Ovary (tissue), 7 donors: ENCODE measurements at regions not wholly inside any gene's neighbourhood (a gene's known extent, or its start where the extent isn't known, plus 50 kb on each side); places are given as distances from the start of the nearest gene placed in this dataset.

Experiments used
- DNase-seq, 5 donors: peaks; one replicate each; pipeline ENCODE4 v3.0.0-alpha.2; 2019 to 2020
- H3K27ac ChIP-seq, 2 donors: fragments of 200-600 bp; one replicate each; pipeline versions ENCODE4 v1.5.1 to v1.8.0; 2019 to 2022
- H3K27me3 ChIP-seq: fragments of 200-600 bp; one replicate; pipeline ENCODE4 v1.8.0; 2022
- H3K36me3 ChIP-seq: fragments of 200-600 bp; sonication (generic); one replicate; pipeline ENCODE4 v1.5.1; 2019
- H3K4me1 ChIP-seq: one replicate; pipeline ENCODE4 v1.8.1; 2013; ENCODE audit warnings: mild to moderate bottlenecking, moderate library complexity; ENCODE audit not compliant: insufficient read depth
- H3K4me3 ChIP-seq: fragments of 200-600 bp; sonication (generic); one replicate; pipeline ENCODE4 v1.5.1; 2017
- H3K9me3 ChIP-seq, 2 donors: fragments of 200-600 bp in 1 of 2; sonication (generic) in 1 of 2; one replicate each; pipeline versions ENCODE4 v1.5.1 to v1.8.1; 2013 to 2019; ENCODE audit warnings: mild to moderate bottlenecking in 1 of 2, moderate library complexity in 1 of 2
- EP300 ChIP-seq: sonication (generic); formaldehyde crosslinking; IDR thresholded peaks from one replicate; pipeline ENCODE4 v1.6.1; 2017; ENCODE audit warnings: antibody characterized with exemption
- POLR2A ChIP-seq: fragments of 450-650 bp; IDR thresholded peaks from one replicate; pipeline ENCODE4 v1.6.1; 2017; ENCODE audit warnings: antibody characterized with exemption, mild to moderate bottlenecking, moderate library complexity
- WGBS, 3 donors: extraction: QIAGEN DNeasy Blood & Tissue Kit in 1 of 3; methylation state at CpG; one replicate each; pipeline versions ENCODE4 v1.1.5 to v1.1.7; 2013 to 2017; 5-methylcytosine and 5-hydroxymethylcytosine counted together
- intact Hi-C, 4 donors: fragments of 100-400 bp; cut with DNase I; formaldehyde crosslinking; loops; one replicate each; pipeline versions ENCODE4 v1.11.0 to v1.15.1; 2022 to 2023
- TF ChIP-seq, protein P1 (sequence below), 3 donors: fragments of 450-650 bp in 2 of 3; fragments of 200-600 bp in 1 of 3; IDR thresholded peaks; one replicate each; pipeline versions ENCODE4 v1.5.1 to v1.8.0; 2016 to 2022; ENCODE audit warnings: antibody characterized with exemption in 3 of 3, mild to moderate bottlenecking in 1 of 3
- donor health status: DM: no; HTN: no; CAD: no; lungs with moderate emphysema.
- donor health status: DM: no; HTN: no; CAD: no.
- donor health status: Bipolar disorder and iron deficiency.
- donor health status: DM: no; HTN: no; CAD: no.
- donor health status: DM: yes; HTN: yes; CAD: no.

DNA sequence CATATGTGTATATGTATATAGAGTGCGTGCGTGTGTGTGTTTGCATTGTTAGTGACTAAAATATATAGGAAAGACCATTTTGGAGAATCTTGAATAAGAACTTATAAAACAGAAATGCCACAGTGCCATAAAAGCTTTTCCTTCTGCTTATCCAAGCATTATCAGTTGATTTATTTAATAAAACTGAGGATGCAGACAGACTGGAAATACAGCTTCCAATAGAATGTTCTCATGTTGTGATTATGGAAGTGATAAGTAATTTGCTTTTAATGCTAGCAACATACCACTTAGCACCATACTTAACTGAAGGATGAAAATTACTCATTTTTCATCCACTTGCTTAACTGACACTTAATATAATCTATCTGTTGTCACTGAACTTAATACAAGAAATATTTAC lies 820.1 kb downstream of the TFAP2A start:
- H3K27me3 ChIP-seq = no peaks in the 10 kb centered on the region
- no peak overlapping the region for H3K4me3 ChIP-seq
- H3K4me1 ChIP-seq = no peaks in the 10 kb centered on the region
- H3K27ac ChIP-seq = no peak overlapping the region
- H3K36me3 ChIP-seq = no peaks in the 10 kb centered on the region
- TF ChIP-seq, protein P1, sequence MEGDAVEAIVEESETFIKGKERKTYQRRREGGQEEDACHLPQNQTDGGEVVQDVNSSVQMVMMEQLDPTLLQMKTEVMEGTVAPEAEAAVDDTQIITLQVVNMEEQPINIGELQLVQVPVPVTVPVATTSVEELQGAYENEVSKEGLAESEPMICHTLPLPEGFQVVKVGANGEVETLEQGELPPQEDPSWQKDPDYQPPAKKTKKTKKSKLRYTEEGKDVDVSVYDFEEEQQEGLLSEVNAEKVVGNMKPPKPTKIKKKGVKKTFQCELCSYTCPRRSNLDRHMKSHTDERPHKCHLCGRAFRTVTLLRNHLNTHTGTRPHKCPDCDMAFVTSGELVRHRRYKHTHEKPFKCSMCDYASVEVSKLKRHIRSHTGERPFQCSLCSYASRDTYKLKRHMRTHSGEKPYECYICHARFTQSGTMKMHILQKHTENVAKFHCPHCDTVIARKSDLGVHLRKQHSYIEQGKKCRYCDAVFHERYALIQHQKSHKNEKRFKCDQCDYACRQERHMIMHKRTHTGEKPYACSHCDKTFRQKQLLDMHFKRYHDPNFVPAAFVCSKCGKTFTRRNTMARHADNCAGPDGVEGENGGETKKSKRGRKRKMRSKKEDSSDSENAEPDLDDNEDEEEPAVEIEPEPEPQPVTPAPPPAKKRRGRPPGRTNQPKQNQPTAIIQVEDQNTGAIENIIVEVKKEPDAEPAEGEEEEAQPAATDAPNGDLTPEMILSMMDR (IDR thresholded peaks at IDR 0.05) = no peak
- TF ChIP-seq POLR2A (no peak), EP300 (no peak)
- WGBS, 3 donors = 91 to 94% (median 94%) methylated on average over 2 of the region's 2 CpGs
- no peak for DNase-seq
- intact Hi-C loops = no loop called here
- no peaks in the 10 kb centered on the region for H3K9me3 ChIP-seq

GRCh38 chr6:9593554-9593953 lies 821.3 kb downstream of the TFAP2A start:
- no peak overlapping the region for H3K4me3 ChIP-seq
- no peaks in the 10 kb centered on the region for H3K36me3 ChIP-seq
- no peaks in the 10 kb centered on the region for H3K4me1 ChIP-seq
- H3K9me3 ChIP-seq = no peaks in the 10 kb centered on the region
- no peak for DNase-seq
- 68 to 81% (median 78%) methylated on average over 3 of the region's 3 CpGs for WGBS, 3 donors
- TF ChIP-seq POLR2A (no peak), EP300 (no peak)
- TF ChIP-seq, protein P1 (IDR thresholded peaks at IDR 0.05) = no peak
- intact Hi-C loops = no loop called here
- no peaks in the 10 kb centered on the region for H3K27me3 ChIP-seq
- no peak overlapping the region for H3K27ac ChIP-seq

- 78 to 85% (median 85%) methylated on average over 2 of the region's 2 CpGs for WGBS, 3 donors
- intact Hi-C loops = no loop called here
- H3K36me3 ChIP-seq = no peaks in the 10 kb centered on the region
Measured at GRCh38 chr6:9583753-9584352, 831.0 kb downstream of the TFAP2A start.

GRCh38 chr6:9581155-9581554 lies 833.7 kb downstream of the TFAP2A start:
- H3K4me3 ChIP-seq = no peak overlapping the region
- no peaks in the 10 kb centered on the region for H3K4me1 ChIP-seq
- TF ChIP-seq, protein P1 (IDR thresholded peaks at IDR 0.05) = no peak
- TF ChIP-seq POLR2A (no peak), EP300 (no peak)
- intact Hi-C loops = no loop called here
- no peak overlapping the region for H3K27ac ChIP-seq
- no peaks in the 10 kb centered on the region for H3K36me3 ChIP-seq
- H3K27me3 ChIP-seq = no peaks in the 10 kb centered on the region
- H3K9me3 ChIP-seq = no peaks in the 10 kb centered on the region
- DNase-seq = no peak

More at GRCh38 chr6:9583753-9584352, 831.0 kb downstream of the TFAP2A start:
- Histone ChIP-seq H3K4me3 (no peak overlapping the region), H3K9me3 (no peaks in the 10 kb centered on the region), H3K27ac (no peak overlapping the region), H3K27me3 (no peaks in the 10 kb centered on the region), H3K4me1 (no peaks in the 10 kb centered on the region)
- DNase-seq = no peak
- TF ChIP-seq POLR2A (no peak), EP300 (no peak)
- TF ChIP-seq, protein P1 (IDR thresholded peaks at IDR 0.05) = no peak
